Cardiac muscle cell (in vitro differentiated cells and primary cell): ENCODE measurements at regions not wholly inside any gene's neighbourhood (a gene's known extent, or its start where the extent isn't known, plus 50 kb on each side); places are given as distances from the start of the nearest gene placed in this dataset.

ENCODE experiments used
- DNase-seq, 2 donors: peaks; one replicate each; pipeline versions ENCODE4 v3.0.0 to v3.0.0-alpha.2; 2010 to 2017; ENCODE audit warnings: low read depth in 1 of 2, low spot score in 1 of 2
- H3K27ac ChIP-seq: fragments of 200-600 bp; sonication (generic); 2 replicates; pipeline ENCODE4 v1.5.1; 2016
- H3K27me3 ChIP-seq: fragments of 200-600 bp; sonication (generic); 2 replicates; pipeline ENCODE4 v1.6.0; 2016; ENCODE audit warnings: control low read depth
- H3K36me3 ChIP-seq: fragments of 200-600 bp; sonication (generic); 2 replicates; pipeline ENCODE4 v1.5.1; 2016; ENCODE audit warnings: control low read depth
- H3K4me1 ChIP-seq: fragments of 200-600 bp; sonication (generic); 2 replicates; pipeline ENCODE4 v1.8.1; 2017; ENCODE audit warnings: low read depth, mild to moderate bottlenecking, mixed run types
- H3K4me3 ChIP-seq: fragments of 200-600 bp; sonication (generic); 2 replicates; pipeline ENCODE4 v1.5.1; 2016; ENCODE audit warnings: mild to moderate bottlenecking
- H3K9me3 ChIP-seq: fragments of 200-600 bp; sonication (generic); 2 replicates; pipeline ENCODE4 v1.5.1; 2017; ENCODE audit warnings: low read depth, mild to moderate bottlenecking, control low read depth
- CTCF ChIP-seq: IDR thresholded peaks from 2 replicates; pipeline ENCODE4 v1.5.1; 2012; ENCODE audit warnings: low read depth, mild to moderate bottlenecking, low read length

- Histone ChIP-seq H3K27me3 (no peaks in the 10 kb centered on the region), H3K36me3 (no peaks in the 10 kb centered on the region), H3K9me3 (no peaks in the 10 kb centered on the region), H3K4me1 (no peaks in the 10 kb centered on the region), H3K27ac (no peak overlapping the region), H3K4me3 (no peak overlapping the region)
- DNase-seq = no peak
- no peak for TF ChIP-seq CTCF
Measured at GRCh38 chr17:53996131-53996530, 173.4 kb downstream of the KIF2B start.

GRCh38 chr17:53996890-53997289 is 174.2 kb downstream of the KIF2B start:
- no peak for TF ChIP-seq CTCF
- no peak overlapping the region for H3K4me3 ChIP-seq
- H3K36me3 ChIP-seq = no peaks in the 10 kb centered on the region
- H3K27me3 ChIP-seq = no peaks in the 10 kb centered on the region
- no peaks in the 10 kb centered on the region for H3K9me3 ChIP-seq
- H3K27ac ChIP-seq = no peak overlapping the region
- no peaks in the 10 kb centered on the region for H3K4me1 ChIP-seq
- no peak for DNase-seq

- Histone ChIP-seq H3K4me1 (no peaks in the 10 kb centered on the region), H3K4me3 (no peak overlapping the region), H3K9me3 (no peaks in the 10 kb centered on the region), H3K36me3 (no peaks in the 10 kb centered on the region), H3K27me3 (no peaks in the 10 kb centered on the region), H3K27ac (no peak overlapping the region)
- DNase-seq = no peak
- TF ChIP-seq CTCF = no peak
Measured at GRCh38 chr17:54007855-54008254, 185.1 kb downstream of the KIF2B start.

GRCh38 chr17:54009502-54009901 is 186.8 kb downstream of the KIF2B start:
- no peak overlapping the region for H3K4me3 ChIP-seq
- no peak for TF ChIP-seq CTCF
- no peaks in the 10 kb centered on the region for H3K36me3 ChIP-seq
- H3K9me3 ChIP-seq = no peaks in the 10 kb centered on the region
- H3K4me1 ChIP-seq = no peaks in the 10 kb centered on the region
- no peak overlapping the region for H3K27ac ChIP-seq
- no peak for DNase-seq
- H3K27me3 ChIP-seq = no peaks in the 10 kb centered on the region

DNA sequence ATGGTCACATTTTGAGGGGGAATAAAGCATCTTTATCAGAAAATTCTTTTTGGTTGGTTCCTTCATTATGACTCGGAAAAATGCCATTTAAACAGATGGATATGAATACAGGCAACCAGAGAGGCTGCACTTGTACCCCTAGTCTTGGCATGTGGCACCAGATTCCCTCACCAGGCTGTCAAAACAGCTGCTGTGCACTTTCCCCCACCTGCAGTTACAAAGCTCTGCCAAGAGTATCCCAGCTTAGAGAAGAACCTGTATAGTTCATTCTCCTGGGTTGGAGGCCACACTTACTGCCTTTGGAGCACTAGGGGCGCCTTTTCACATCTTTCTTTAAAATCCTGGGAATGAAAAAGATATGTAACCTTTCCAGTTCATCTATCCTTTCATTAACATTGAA is 190.3 kb downstream of the KIF2B start:
- no peaks in the 10 kb centered on the region for H3K4me1 ChIP-seq
- no peak for TF ChIP-seq CTCF
- H3K36me3 ChIP-seq = no peaks in the 10 kb centered on the region
- no peak for DNase-seq
- H3K9me3 ChIP-seq = no peaks in the 10 kb centered on the region
- no peak overlapping the region for H3K4me3 ChIP-seq
- H3K27me3 ChIP-seq = no peaks in the 10 kb centered on the region
- no peak overlapping the region for H3K27ac ChIP-seq

DNA sequence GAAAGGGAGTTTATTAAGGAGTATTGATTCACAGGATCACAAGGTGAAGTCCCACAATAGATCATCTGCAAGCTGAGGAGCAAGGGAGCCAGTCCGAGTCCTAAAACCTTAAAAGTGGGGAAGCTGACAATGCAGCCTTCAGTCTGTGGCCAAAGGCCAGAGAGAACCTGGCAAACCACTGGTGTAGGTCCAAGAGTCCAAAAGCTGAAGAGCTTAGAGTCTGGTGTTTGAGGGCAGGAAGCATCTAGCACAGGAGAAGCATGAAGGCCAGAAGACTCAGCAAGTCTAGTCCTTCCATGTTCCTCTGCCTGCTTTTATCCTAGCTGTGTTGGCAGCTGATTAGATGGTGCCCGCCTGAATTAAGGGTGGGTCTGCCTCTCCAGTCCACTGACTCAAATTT is 193.0 kb downstream of the KIF2B start:
- H3K36me3 ChIP-seq = no peaks in the 10 kb centered on the region
- no peak for DNase-seq
- no peak for TF ChIP-seq CTCF
- H3K27ac ChIP-seq = no peak overlapping the region
- no peaks in the 10 kb centered on the region for H3K4me1 ChIP-seq
- H3K27me3 ChIP-seq = no peaks in the 10 kb centered on the region
- no peaks in the 10 kb centered on the region for H3K9me3 ChIP-seq
- no peak overlapping the region for H3K4me3 ChIP-seq
